SK-N-SH (cell line): ENCODE measurements at regions not wholly inside any gene's neighbourhood (a gene's known extent, or its start where the extent isn't known, plus 50 kb on each side); places are given as distances from the start of the nearest gene placed in this dataset.

Source experiments
- CTCF ChIA-PET: fragments of 300-600, 350-600 bp; formaldehyde crosslinking; extraction: SDS; loops from one replicate; lab custom pipeline; 2021; lab: Yijun Ruan, JAX
- POLR2A ChIA-PET: fragments of 350-600 bp; sonication (Branson Sonifier 250); formaldehyde crosslinking; extraction: SDS; loops from one replicate; lab custom pipeline; 2020; ENCODE audit warnings: antibody characterized with exemption, inconsistent platforms; lab: Yijun Ruan, JAX
- DNase-seq: peaks from one replicate; pipeline ENCODE4 v3.0.0; 2012
- H2AFZ ChIP-seq: fragments of 200-600 bp; sonication (generic); 2 replicates; pipeline ENCODE4 v1.8.1; 2016; ENCODE audit warnings: antibody characterized with exemption, mild to moderate bottlenecking, low read depth
- H3F3A ChIP-seq: fragments of 200-600 bp; sonication (generic); replicated peaks from 2 replicates; pipeline ENCODE3; 2016; ENCODE audit warnings: antibody characterized with exemption, mild to moderate bottlenecking; ENCODE audit not compliant: insufficient read depth
- H3K27ac ChIP-seq, 2 experiments: fragments of 200-500 bp in 1 of 2; fragments of 200-600 bp in 1 of 2; sonication (Bioruptor generic) in 1 of 2; sonication (generic), shearing (Covaris generic) in 1 of 2; 2 replicates each; pipeline versions ENCODE4 v1.5.1 to v1.6.1; 2014 to 2016; ENCODE audit warnings: low read depth in 2 of 2, inconsistent platforms in 1 of 2, low read length in 1 of 2, mild to moderate bottlenecking in 1 of 2, mixed read lengths in 1 of 2
- H3K27me3 ChIP-seq: fragments of 200-600 bp; sonication (generic), shearing (Covaris generic); 2 replicates; pipeline ENCODE4 v1.6.1; 2016; ENCODE audit warnings: mixed run types; ENCODE audit not compliant: insufficient read depth
- H3K36me3 ChIP-seq, 2 experiments: fragments of 200-500 bp in 1 of 2; fragments of 200-600 bp in 1 of 2; sonication (Bioruptor generic) in 1 of 2; sonication (generic) in 1 of 2; replicated peaks in 1 of 2; 2 replicates each; pipeline versions ENCODE3 to v1.5.1; 2014 to 2016; ENCODE audit warnings: low read length in 1 of 2, mild to moderate bottlenecking in 1 of 2; ENCODE audit not compliant: insufficient read depth in 2 of 2, control insufficient read depth in 1 of 2
- H3K4me1 ChIP-seq, 2 experiments: fragments of 200-500 bp in 1 of 2; fragments of 200-600 bp in 1 of 2; sonication (Bioruptor generic) in 1 of 2; sonication (generic), shearing (Covaris generic) in 1 of 2; 2 replicates each; pipeline versions ENCODE4 v1.5.1 to v1.6.1; 2014 to 2016; ENCODE audit warnings: low read depth in 1 of 2, low read length in 1 of 2, mixed run types in 1 of 2; ENCODE audit not compliant: insufficient read depth in 2 of 2, control insufficient read depth in 1 of 2
- H3K4me2 ChIP-seq: fragments of 200-600 bp; sonication (generic), shearing (Covaris generic); 2 replicates; pipeline ENCODE4 v1.6.1; 2017; ENCODE audit warnings: mixed run types
- H3K4me3 ChIP-seq, 2 experiments: fragments of 200-500 bp in 1 of 2; fragments of 200-600 bp in 1 of 2; sonication (Bioruptor generic) in 1 of 2; sonication (generic), shearing (Covaris generic) in 1 of 2; 2 replicates each; pipeline versions ENCODE4 v1.5.1 to v1.8.1; 2014 to 2016; ENCODE audit warnings: low read depth in 2 of 2, inconsistent platforms in 1 of 2, low read length in 1 of 2, mild to moderate bottlenecking in 1 of 2, mixed read lengths in 1 of 2, moderate library complexity in 1 of 2
- H3K79me2 ChIP-seq: fragments of 200-600 bp; sonication (generic); 2 replicates; pipeline ENCODE4 v1.8.1; 2017; ENCODE audit warnings: mild to moderate bottlenecking; ENCODE audit not compliant: insufficient read depth
- H3K9ac ChIP-seq: fragments of 200-600 bp; sonication (generic); 2 replicates; pipeline ENCODE4 v1.6.1; 2017; ENCODE audit warnings: mixed run types
- H3K9me2 ChIP-seq: fragments of 200-600 bp; sonication (generic); 2 replicates; pipeline ENCODE4 v1.6.1; 2017; ENCODE audit warnings: mixed run types
- H3K9me3 ChIP-seq: fragments of 200-600 bp; sonication (generic); 2 replicates; pipeline ENCODE4 v1.6.1; 2017; ENCODE audit warnings: mixed run types, mild to moderate bottlenecking, moderate library complexity
- H4K20me1 ChIP-seq: fragments of 200-600 bp; sonication (generic); 2 replicates; pipeline ENCODE4 v1.6.1; 2017; ENCODE audit warnings: mild to moderate bottlenecking, mixed run types; ENCODE audit not compliant: insufficient read depth
- EP300 ChIP-seq, 2 experiments: IDR thresholded peaks; 2 replicates each; pipeline versions ENCODE4 v1.4.0 to v1.6.1; 2012; ENCODE audit warnings: borderline replicate concordance in 1 of 2, low read depth in 1 of 2, low read length in 1 of 2
- JUND ChIP-seq: IDR thresholded peaks from 2 replicates; pipeline ENCODE4 v1.4.0; 2012
- SMC3 ChIP-seq: IDR thresholded peaks from 2 replicates; pipeline ENCODE4 v1.6.1; 2012; ENCODE audit warnings: low read depth, low read length, improper control_type of control experiment
- TEAD4 ChIP-seq: IDR thresholded peaks from 2 replicates; pipeline ENCODE4 v1.4.0; 2012; ENCODE audit warnings: mild to moderate bottlenecking, borderline replicate concordance; ENCODE audit not compliant: insufficient read depth
- YY1 ChIP-seq: IDR thresholded peaks from 2 replicates; pipeline ENCODE4 v1.4.0; 2012; ENCODE audit warnings: low read depth, mild to moderate bottlenecking
- WGBS: methylation state at CpG from one replicate; pipeline ENCODE4 v1.1.6; 2017; ENCODE audit warnings: low lambda C conversion rate; 5-methylcytosine and 5-hydroxymethylcytosine counted together
- TF ChIP-seq, protein P1 (sequence below): fragments of 150-350 bp; IDR thresholded peaks from 2 replicates; pipeline ENCODE4 v1.6.1; 2016; ENCODE audit warnings: mild to moderate bottlenecking, low read depth, low read length
- TF ChIP-seq, protein P2 (sequence below): IDR thresholded peaks from 2 replicates; pipeline ENCODE4 v1.4.0; 2012; ENCODE audit warnings: low read depth
- TF ChIP-seq, protein P3 (sequence below): fragments of 150-350 bp; IDR thresholded peaks from 2 replicates; pipeline ENCODE4 v1.6.1; 2017; ENCODE audit warnings: antibody characterized with exemption, low read length, low read depth, borderline replicate concordance
- TF ChIP-seq, protein P4 (sequence below): IDR thresholded peaks from 2 replicates; pipeline ENCODE4; 2012
- TF ChIP-seq, protein P5 (sequence below): fragments of 200-600 bp; sonication (generic); IDR thresholded peaks from 2 replicates; pipeline ENCODE4 v1.6.1; 2017; ENCODE audit warnings: antibody characterized with exemption, mild to moderate bottlenecking, moderate library complexity
- TF ChIP-seq, protein P6 (sequence below): IDR thresholded peaks from 2 replicates; pipeline ENCODE4 v1.4.0; 2012; ENCODE audit warnings: low read depth, borderline replicate concordance

DNA sequence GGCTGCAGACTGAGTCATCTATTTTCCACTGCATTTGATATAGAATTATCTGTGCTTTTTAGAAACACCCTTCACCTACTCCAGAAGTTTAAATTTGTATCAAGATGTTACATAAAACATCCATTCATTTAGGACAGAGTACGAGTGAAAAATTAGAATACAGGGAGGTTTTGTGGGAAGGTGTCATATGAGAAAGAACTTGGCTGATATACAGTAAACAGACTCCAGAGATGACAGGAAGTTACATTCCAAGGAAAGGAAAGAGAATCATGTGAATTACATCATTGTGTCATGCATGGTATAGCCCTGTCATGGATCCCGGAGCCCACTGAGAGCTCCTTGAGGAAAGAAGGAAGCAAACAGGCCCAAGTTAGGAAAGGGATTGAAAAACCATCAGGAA lies 341.5 kb upstream of the PKDCC start:
- POLR2A ChIA-PET = no interaction called here
- WGBS = 55% methylated on average over 2 of the region's 2 CpGs

More for the DNA sequence above, 341.5 kb upstream of the PKDCC start:
- no peak overlapping the region for H3K4me2 ChIP-seq
- CTCF ChIA-PET = no interaction called here
- H3K27ac ChIP-seq = no peak overlapping the region
- H2AFZ ChIP-seq = no peak overlapping the region
- no peaks in the 10 kb centered on the region for H3K27me3 ChIP-seq
- DNase-seq = no peak
- H3K9me3 ChIP-seq = no peaks in the 10 kb centered on the region
- H3K9ac ChIP-seq = no peak overlapping the region
- H3K36me3 ChIP-seq = no peaks in the 10 kb centered on the region
- no peaks in the 10 kb centered on the region; a peak in 1 of 4 replicates for H3K4me1 ChIP-seq
- TF ChIP-seq, protein P1, sequence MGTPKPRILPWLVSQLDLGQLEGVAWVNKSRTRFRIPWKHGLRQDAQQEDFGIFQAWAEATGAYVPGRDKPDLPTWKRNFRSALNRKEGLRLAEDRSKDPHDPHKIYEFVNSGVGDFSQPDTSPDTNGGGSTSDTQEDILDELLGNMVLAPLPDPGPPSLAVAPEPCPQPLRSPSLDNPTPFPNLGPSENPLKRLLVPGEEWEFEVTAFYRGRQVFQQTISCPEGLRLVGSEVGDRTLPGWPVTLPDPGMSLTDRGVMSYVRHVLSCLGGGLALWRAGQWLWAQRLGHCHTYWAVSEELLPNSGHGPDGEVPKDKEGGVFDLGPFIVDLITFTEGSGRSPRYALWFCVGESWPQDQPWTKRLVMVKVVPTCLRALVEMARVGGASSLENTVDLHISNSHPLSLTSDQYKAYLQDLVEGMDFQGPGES = no peak
- TF ChIP-seq, protein P2, sequence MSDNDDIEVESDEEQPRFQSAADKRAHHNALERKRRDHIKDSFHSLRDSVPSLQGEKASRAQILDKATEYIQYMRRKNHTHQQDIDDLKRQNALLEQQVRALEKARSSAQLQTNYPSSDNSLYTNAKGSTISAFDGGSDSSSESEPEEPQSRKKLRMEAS = no peak
- TF ChIP-seq, protein P3, sequence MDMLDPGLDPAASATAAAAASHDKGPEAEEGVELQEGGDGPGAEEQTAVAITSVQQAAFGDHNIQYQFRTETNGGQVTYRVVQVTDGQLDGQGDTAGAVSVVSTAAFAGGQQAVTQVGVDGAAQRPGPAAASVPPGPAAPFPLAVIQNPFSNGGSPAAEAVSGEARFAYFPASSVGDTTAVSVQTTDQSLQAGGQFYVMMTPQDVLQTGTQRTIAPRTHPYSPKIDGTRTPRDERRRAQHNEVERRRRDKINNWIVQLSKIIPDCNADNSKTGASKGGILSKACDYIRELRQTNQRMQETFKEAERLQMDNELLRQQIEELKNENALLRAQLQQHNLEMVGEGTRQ = no peak
- TF ChIP-seq, protein P4, sequence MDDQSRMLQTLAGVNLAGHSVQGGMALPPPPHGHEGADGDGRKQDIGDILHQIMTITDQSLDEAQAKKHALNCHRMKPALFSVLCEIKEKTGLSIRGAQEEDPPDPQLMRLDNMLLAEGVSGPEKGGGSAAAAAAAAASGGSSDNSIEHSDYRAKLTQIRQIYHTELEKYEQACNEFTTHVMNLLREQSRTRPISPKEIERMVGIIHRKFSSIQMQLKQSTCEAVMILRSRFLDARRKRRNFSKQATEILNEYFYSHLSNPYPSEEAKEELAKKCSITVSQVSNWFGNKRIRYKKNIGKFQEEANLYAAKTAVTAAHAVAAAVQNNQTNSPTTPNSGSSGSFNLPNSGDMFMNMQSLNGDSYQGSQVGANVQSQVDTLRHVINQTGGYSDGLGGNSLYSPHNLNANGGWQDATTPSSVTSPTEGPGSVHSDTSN = no peak
- TF ChIP-seq, protein P5, sequence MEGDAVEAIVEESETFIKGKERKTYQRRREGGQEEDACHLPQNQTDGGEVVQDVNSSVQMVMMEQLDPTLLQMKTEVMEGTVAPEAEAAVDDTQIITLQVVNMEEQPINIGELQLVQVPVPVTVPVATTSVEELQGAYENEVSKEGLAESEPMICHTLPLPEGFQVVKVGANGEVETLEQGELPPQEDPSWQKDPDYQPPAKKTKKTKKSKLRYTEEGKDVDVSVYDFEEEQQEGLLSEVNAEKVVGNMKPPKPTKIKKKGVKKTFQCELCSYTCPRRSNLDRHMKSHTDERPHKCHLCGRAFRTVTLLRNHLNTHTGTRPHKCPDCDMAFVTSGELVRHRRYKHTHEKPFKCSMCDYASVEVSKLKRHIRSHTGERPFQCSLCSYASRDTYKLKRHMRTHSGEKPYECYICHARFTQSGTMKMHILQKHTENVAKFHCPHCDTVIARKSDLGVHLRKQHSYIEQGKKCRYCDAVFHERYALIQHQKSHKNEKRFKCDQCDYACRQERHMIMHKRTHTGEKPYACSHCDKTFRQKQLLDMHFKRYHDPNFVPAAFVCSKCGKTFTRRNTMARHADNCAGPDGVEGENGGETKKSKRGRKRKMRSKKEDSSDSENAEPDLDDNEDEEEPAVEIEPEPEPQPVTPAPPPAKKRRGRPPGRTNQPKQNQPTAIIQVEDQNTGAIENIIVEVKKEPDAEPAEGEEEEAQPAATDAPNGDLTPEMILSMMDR = no peak
- TF ChIP-seq, protein P6, sequence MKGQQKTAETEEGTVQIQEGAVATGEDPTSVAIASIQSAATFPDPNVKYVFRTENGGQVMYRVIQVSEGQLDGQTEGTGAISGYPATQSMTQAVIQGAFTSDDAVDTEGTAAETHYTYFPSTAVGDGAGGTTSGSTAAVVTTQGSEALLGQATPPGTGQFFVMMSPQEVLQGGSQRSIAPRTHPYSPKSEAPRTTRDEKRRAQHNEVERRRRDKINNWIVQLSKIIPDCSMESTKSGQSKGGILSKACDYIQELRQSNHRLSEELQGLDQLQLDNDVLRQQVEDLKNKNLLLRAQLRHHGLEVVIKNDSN = no peak
- no peak for TF ChIP-seq YY1
- TF ChIP-seq TEAD4 = no peak
- TF ChIP-seq EP300 (IDR thresholded peaks at IDR 0.05; ENCODE audit: borderline replicate concordance in 1 of 2, low read depth in 1 of 2, low read length in 1 of 2) = no peak
- TF ChIP-seq JUND = no peak
- TF ChIP-seq SMC3 = no peak
- no peak overlapping the region for H3K4me3 ChIP-seq
- no peaks in the 10 kb centered on the region for H3K79me2 ChIP-seq
- no peaks in the 10 kb centered on the region for H4K20me1 ChIP-seq
- H3F3A ChIP-seq = no peaks in the 10 kb centered on the region
- no peaks in the 10 kb centered on the region for H3K9me2 ChIP-seq
